ENCODE measurements at regions not wholly inside any gene's neighbourhood (a gene's known extent, or its start where the extent isn't known, plus 50 kb on each side); places are given as distances from the start of the nearest gene placed in this dataset.

GRCh38 chr6:137762168-137763090 is 104.6 kb upstream of the TNFAIP3 start:
- FAIRE-seq (no peak), DNase-seq (ENCODE audit: low read depth in 1 of 2, low spot score in 1 of 2) (no peak), ATAC-seq (no peak)
- WGBS (ENCODE audit: missing lambda C conversion rate): 45% methylated on average over 1 of the region's 1 CpG
- CTCF ChIA-PET: interaction anchor here (1.9 kb wide), 1 partner anchor 90 kb away, joined by 3 read pairs; no protein-coding TSS in a partner anchor
- H3K9me3 ChIP-seq: no peaks in the 10 kb centered on the region
- no peaks in the 10 kb centered on the region for H3K4me1 ChIP-seq
- no peak overlapping the region for H3K4me3 ChIP-seq
- POLR2A ChIA-PET: no interaction called here
- TF ChIP-seq BCL3 (IDR thresholded peaks at IDR 0.05): no peak
- no peak for TF ChIP-seq USF2 (IDR thresholded peaks at IDR 0.05)
- no peak for TF ChIP-seq MAFK (IDR thresholded peaks at IDR 0.05; ENCODE audit: partially characterized antibody)
- no peak for TF ChIP-seq HOXB5 (CRISPR knock-in tag; IDR thresholded peaks at IDR 0.05)
- TF ChIP-seq ZSCAN20 (CRISPR knock-in tag; IDR thresholded peaks at IDR 0.05): no peak
- no peak for TF ChIP-seq RFX5 (IDR thresholded peaks at IDR 0.05)
- no peak for TF ChIP-seq RCOR1 (IDR thresholded peaks at IDR 0.05; ENCODE audit: low read depth, low read length)
- TF ChIP-seq RARB (CRISPR knock-in tag; IDR thresholded peaks at IDR 0.05): no peak
- no peak for TF ChIP-seq JUNB (IDR thresholded peaks at IDR 0.05)
- no peak for TF ChIP-seq MAZ (IDR thresholded peaks at IDR 0.05; ENCODE audit: borderline replicate concordance, low read depth, low read length)
- H3K4me2 ChIP-seq: no peak overlapping the region
- no peak overlapping the region for H3K27ac ChIP-seq

GRCh38 chr6:137763436-137763835 is 103.6 kb upstream of the TNFAIP3 start:
- 92% methylated on average over 1 of the region's 1 CpG for WGBS (ENCODE audit: missing lambda C conversion rate)
- FAIRE-seq: no peak
- no peak for ATAC-seq
- Histone ChIP-seq H3K27ac (no peak overlapping the region), H3K9me3 (no peaks in the 10 kb centered on the region), H3K4me3 (no peak overlapping the region), H3K4me2 (no peak overlapping the region), H3K4me1 (no peaks in the 10 kb centered on the region)
- no peak for DNase-seq (ENCODE audit: low read depth in 1 of 2, low spot score in 1 of 2)
- TF ChIP-seq ZFP36 (IDR thresholded peaks at IDR 0.05; ENCODE audit: borderline replicate concordance, partially characterized antibody): no peak
- no peak for TF ChIP-seq ELK1 (IDR thresholded peaks at IDR 0.05; ENCODE audit: low read depth, low read length)
- TF ChIP-seq TP53 (CRISPR knock-in tag; IDR thresholded peaks at IDR 0.05): no peak
- no peak for TF ChIP-seq CEBPB (IDR thresholded peaks at IDR 0.05)
- POLR2A ChIA-PET: no interaction called here
- CTCF ChIA-PET: interaction anchor here (0.8 kb wide), 1 partner anchor 16 kb away, joined by 3 read pairs; no protein-coding TSS in a partner anchor

- no peak for ATAC-seq
- no peaks in the 10 kb centered on the region for H3K4me1 ChIP-seq
- CTCF ChIA-PET: interaction anchor here (0.8 to 1.2 kb wide), 2 partner anchors 17 to 56 kb away, joined by 3 read pairs; no protein-coding TSS in a partner anchor
- no peak for DNase-seq (ENCODE audit: low read depth in 1 of 2, low spot score in 1 of 2)
- H3K9me3 ChIP-seq: no peaks in the 10 kb centered on the region
- H3K4me3 ChIP-seq: no peak overlapping the region
- TF ChIP-seq MAX (IDR thresholded peaks at IDR 0.05) (no peak), NFE2L2 (conservative IDR thresholded peaks at IDR 0.05; ENCODE audit: low read length) (no peak), HDAC2 (IDR thresholded peaks at IDR 0.05) (no peak), KDM1A (IDR thresholded peaks at IDR 0.05; ENCODE audit: low read depth) (no peak), RNF2 (IDR thresholded peaks at IDR 0.05; ENCODE audit: borderline replicate concordance, low read depth) (no peak), JUN (IDR thresholded peaks at IDR 0.05) (no peak), KDM5A (IDR thresholded peaks at IDR 0.05) (no peak), MAZ (IDR thresholded peaks at IDR 0.05; ENCODE audit: borderline replicate concordance, low read depth, low read length) (no peak), CHD2 (IDR thresholded peaks at IDR 0.05; ENCODE audit: low read length, partially characterized antibody) (no peak), SMC3 (IDR thresholded peaks at IDR 0.05) (no peak), BHLHE40 (IDR thresholded peaks at IDR 0.05; ENCODE audit: low read depth, low read length) (no peak), CHD4 (IDR thresholded peaks at IDR 0.05; ENCODE audit: borderline replicate concordance) (no peak), ZC3H11A (IDR thresholded peaks at IDR 0.05) (no peak), FOSB (CRISPR knock-in tag; IDR thresholded peaks at IDR 0.05) (no peak), HOXB13 (CRISPR knock-in tag; IDR thresholded peaks at IDR 0.05; ENCODE audit: low read depth) (no peak), TFCP2L1 (CRISPR knock-in tag; IDR thresholded peaks at IDR 0.05) (no peak), ZSCAN20 (CRISPR knock-in tag; IDR thresholded peaks at IDR 0.05) (no peak), CEBPB (IDR thresholded peaks at IDR 0.05) (no peak), CTCF (IDR thresholded peaks at IDR 0.05) (no peak)
- H3K4me2 ChIP-seq: no peak overlapping the region
- no peak overlapping the region for H3K27ac ChIP-seq
- 90% methylated on average over 1 of the region's 1 CpG for WGBS (ENCODE audit: missing lambda C conversion rate)
- POLR2A ChIA-PET: no interaction called here
- no peak for FAIRE-seq
These were observed 103.2 kb upstream of the TNFAIP3 start for GRCh38 chr6:137763886-137764285.

Measured in A549 (cell line).